ENCODE measurements at regions not wholly inside any gene's neighbourhood (a gene's known extent, or its start where the extent isn't known, plus 50 kb on each side); places are given as distances from the start of the nearest gene placed in this dataset.

- DNase-seq, result no peak
Observed at GRCh38 chr4:28916585-28916984, 1803.6 kb upstream of the PCDH7 start.

DNA sequence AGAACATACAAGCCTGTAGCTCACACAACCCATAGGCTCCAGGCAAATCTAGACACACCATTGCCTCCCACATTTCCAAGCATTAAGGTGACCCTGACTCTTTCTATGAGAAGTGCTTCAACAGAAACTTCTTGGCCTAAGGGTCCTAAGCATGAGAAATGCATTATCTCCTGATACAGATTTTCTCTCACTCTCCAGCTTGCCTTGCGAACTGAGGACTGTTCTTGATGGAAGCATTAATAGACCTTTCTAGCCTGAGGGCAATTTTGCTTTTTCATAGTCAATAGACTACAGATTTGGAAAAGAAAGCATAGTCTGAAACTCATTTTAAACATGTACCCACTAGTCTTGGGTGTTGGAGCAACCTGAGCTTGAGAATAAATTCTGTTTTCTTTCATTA is 1801.3 kb upstream of the PCDH7 start:
- no peak for DNase-seq

GRCh38 chr4:28921886-28922285 is 1798.3 kb upstream of the PCDH7 start:
- DNase-seq, result no peak

GRCh38 chr4:28926156-28926555 is 1794.0 kb upstream of the PCDH7 start:
- no peak for DNase-seq

DNA sequence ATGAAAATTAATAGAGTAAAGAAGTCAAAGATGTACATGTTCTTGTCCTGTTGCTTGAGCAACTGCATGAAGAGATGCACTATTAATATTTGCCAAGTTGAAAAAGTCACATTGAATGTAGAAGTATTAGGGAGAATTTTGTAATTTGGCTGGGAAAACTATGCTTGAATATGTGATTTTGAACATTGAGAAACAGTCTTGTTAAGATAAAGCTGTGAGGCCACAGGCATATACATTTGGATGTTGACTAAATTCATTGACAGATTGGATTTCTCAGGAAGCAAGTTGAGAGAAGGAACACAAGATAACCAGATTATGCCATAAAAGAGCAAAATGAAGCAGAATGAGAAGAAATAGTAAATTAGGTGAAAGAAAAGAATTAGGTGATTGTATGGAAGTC is 1777.5 kb upstream of the PCDH7 start:
- no peak for DNase-seq

- no peak for DNase-seq
Observed at GRCh38 chr4:28947374-28947773, 1772.8 kb upstream of the PCDH7 start.

- no peak for DNase-seq
Observed at GRCh38 chr4:28948501-28948900, 1771.7 kb upstream of the PCDH7 start.

- DNase-seq, result no peak
Observed at GRCh38 chr4:28966982-28967381, 1753.2 kb upstream of the PCDH7 start.

DNA sequence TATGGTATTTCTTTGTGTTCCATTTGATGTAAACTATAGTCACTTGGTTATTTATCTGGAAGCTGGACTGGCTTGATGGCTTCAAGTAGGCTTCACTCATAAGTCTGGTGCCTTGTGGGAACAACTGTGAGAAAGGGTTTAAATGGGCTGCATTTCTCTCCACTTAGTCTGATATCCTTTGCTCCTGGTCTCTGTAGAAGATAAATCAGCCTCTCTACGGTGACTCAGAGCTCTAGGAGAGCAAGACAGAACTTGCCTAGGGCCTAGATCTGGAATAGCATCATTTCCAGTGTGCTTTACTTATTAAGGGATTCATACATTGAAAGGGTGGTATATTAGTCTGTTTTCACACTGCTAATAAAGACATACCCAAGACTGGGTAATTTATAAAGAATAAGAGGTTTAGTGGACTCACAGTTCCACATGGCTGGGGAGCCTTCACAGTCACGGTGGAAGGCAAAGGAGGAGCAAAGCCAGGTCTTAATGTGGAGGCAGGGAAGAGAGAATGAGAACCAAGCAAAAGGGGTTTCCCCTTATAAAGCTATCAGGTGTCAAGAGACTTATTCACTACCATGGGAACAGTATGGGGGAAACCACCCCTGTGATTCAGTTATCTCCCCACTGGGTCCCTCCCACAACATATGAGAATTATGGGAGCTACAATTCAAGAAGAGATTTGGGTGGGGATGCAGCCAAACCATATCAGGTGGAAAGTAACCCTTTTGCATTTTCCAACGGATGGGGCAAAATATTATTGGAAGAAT is 1746.4 kb upstream of the PCDH7 start:
- no peak for DNase-seq

DNA sequence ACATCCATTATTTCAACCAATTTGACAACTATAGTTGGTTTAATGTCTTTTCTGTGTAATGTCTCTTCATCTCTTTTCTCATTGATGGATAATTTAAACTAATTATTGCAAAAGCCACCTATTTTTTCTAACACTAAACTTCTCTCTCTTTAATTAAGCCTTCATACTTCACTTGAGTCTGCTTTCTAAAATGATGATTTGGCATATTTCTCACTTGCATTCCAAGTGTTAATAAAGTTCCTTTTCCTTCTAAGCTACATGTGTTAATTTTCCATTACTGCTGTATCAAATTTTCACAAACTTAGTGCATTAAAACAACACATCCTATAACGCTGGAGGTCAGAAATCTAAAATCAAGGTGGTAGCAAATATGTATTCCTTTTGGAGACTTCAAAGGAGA is 1743.8 kb upstream of the PCDH7 start:
- DNase-seq, result no peak

- DNase-seq, result no peak
Observed at GRCh38 chr4:29002151-29002550, 1718.0 kb upstream of the PCDH7 start.

DNA sequence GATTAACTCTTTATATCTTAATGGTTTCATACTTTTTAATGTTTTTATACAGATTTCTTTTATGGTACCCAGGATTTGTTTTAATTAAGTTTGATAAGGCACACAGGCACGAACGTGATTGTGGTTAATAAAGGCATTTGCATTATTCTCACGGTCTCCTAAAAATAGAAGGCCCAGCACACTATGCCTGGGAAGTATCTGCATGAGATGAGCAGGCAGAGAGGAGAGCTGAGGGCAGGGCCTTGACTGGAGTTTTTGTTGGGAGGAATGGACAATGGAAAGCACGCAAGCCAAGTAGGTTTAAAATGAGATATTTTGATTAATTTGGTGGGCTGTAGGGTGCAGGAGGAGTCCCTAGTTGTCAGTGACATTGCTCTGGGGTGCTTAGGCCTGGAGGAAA is 1714.3 kb upstream of the PCDH7 start:
- no peak for DNase-seq

DNA sequence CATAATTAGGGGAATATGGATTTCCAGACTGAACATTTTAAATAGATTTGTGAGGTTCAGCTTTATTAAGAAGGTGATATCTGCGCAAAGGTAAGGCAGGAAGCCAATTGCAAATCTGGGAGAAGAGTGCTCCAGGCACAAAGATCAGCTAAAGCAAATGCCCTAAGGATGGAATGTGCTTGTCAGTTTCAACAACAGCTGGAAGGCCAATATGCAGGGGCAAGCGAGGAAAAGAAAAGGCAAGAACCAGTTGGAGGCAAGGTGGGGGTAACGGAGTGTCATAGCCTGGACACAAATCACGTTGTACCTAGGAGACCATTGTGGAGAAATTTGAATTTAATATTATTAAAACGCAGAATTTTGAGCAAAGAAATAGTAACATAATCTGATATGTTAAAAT is 1710.3 kb upstream of the PCDH7 start:
- no peak for DNase-seq

DNA sequence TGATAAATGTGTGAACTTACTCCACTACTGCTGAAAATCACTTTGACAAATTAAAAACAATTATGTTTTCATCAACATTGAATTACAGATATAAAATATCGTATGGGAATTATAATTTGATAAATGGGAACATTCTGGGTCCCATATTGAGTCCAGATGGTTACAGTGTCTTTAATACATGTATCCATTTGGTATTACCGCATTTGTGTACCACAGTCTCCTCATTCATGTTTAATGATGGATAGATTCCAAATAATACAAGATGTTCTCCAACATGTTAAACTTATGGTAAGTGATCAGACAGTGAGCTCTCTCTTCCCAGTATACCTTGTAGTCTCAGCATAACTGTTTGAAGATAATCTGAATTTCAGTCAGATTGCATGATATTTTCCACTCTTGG is 1706.8 kb upstream of the PCDH7 start:
- DNase-seq, result no peak

- no peak for DNase-seq
Observed at GRCh38 chr4:29014555-29014954, 1705.6 kb upstream of the PCDH7 start.

DNA sequence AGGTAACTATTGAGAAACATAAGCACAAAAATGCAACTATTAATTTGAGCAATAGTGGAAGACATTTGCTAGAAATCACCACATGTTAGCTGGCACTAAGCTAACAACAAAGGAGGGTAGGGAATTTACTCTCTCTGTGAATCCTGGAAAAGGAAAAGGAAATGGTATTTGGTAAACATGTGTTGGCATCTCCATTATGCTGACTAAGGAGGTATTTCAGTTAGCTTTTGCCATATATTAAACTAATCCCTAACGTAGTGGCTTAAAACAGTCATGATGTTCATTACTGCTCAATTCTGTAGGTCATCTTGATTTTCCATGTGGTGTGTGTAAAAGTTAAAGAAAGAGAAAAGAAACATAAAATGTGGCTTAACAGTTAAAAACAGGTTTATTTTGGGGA is 1686.5 kb upstream of the PCDH7 start:
- no peak for DNase-seq

DNA sequence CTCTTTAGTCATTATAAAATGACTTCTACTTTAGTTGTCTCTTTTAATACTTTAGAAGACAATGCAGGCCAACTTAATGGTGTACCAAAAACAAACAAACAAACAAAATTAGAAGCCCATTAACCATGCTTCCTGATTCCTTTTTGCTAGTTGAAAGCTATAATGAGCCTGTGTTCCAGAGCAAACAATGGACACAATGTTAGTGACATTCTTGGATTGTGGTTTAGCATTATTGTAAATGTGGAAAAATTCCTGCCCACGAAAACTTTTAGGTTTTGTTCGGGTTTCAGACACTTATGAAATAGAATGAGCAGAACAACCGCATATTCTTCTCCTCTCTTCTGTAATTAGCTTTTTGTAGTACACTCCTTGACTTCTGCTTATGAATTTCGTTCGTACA is 1682.7 kb upstream of the PCDH7 start:
- no peak for DNase-seq

DNA sequence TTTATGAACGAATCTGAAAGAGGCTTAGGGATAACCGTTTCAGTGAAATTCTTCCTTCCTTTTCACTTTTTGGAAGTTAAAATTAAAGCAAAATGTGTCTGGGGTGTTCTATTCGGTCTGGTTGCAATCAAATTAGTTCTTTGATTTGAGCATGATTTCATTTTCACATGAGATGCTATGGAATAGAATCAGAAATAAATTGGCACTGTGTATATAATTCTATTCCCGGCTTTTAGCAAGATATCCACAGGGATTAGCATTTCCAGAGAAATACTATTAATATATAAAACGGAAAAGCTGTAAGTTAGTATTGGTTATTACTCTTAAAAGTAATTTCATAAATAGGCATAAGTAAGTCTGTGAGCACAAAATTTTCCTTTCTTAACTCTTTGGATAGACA is 1676.8 kb upstream of the PCDH7 start:
- DNase-seq, result no peak

- DNase-seq, result no peak
Observed at GRCh38 chr4:29046186-29046585, 1674.0 kb upstream of the PCDH7 start.

- DNase-seq, result no peak
Observed at GRCh38 chr4:29046781-29047180, 1673.4 kb upstream of the PCDH7 start.

DNA sequence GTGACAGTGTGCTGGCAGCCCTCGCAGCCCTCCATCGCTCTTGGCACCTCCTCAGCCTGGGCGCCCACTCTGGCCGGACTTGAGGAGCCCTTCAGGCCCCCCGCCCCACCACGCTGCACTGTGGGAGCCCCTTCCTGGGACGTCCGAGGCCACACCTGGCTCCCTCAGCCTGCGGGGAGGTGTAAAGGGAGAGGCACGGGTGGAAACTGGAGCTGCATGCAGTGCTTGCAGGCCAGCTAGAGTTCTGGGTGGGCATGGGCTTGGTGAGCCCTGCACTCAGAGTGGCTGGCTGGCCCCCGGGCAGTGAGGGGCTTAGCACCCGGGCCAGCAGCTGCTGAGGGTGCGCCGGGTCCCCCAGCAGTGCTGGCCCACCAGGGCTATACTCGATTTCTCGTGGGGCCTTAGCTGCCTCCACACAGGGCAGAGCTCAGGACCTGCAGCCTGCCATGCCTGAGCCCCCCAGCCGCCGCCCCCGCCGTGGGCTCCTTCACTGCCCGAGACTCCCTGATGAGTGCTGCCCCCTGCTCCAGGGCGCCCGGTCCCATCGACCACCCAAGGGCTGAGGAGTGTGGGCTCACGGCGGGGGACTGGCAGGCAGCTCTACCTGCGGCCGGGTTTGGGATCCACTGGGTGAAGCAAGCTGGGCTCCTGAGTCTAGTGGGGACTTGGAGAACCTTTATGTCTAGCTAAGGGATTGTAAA is 1672.7 kb upstream of the PCDH7 start:
- no peak for DNase-seq

DNA sequence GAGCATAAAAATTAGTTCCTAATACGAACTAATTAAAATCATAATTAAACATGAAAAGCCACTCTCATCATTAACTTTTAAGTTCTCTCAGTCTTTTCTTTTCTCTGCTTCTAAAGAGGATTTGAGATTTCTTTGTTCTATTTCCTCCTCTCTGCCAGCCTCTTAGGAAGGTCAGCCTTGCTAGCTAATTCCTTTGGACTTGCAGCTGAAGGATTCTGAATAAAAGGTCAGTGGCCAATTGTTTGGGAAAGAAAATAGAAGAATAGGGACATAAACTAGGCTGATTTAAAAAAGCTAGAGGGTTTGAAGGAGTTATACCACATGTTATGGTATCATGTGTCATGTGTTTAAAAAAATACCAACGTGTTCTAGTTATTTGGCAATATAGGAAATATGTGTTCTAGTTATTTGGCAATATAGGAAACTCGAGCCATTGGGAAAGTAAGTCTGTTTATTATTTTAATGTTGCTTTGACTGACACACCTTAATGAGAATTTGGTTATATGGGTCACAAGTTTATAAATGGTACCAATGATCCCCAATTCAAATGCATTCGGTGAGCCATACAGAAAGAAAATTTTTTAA is 1668.7 kb upstream of the PCDH7 start:
- DNase-seq, result no peak

GRCh38 chr4:29052266-29052665 is 1667.9 kb upstream of the PCDH7 start:
- DNase-seq, result no peak

GRCh38 chr4:29058531-29058930 is 1661.6 kb upstream of the PCDH7 start:
- DNase-seq, result no peak
